ENCODE measurements at regions not wholly inside any gene's neighbourhood (a gene's known extent, or its start where the extent isn't known, plus 50 kb on each side); places are given as distances from the start of the nearest gene placed in this dataset.

DNA sequence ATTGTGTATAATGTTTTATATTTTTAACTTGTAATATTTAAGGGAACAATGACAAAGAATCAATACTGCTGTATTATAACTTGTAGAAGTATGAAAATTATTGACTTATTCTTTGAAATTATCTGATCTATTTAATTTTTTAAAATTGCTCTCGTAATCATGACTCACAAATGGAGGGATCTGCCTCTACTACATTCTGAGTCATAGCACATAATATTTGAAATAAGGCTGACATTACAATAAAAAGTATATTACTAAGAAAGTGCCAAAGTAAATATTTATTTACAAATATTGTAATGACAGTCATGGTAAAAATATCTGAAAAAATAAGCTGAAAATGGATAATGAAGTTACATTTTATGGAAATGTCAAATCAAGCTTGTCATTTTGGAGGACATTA lies 1144.6 kb upstream of the CDH2 start:
- TF ChIP-seq POLR2A (IDR thresholded peaks at IDR 0.05; ENCODE audit: low read length): no peak
- TF ChIP-seq, protein P1, sequence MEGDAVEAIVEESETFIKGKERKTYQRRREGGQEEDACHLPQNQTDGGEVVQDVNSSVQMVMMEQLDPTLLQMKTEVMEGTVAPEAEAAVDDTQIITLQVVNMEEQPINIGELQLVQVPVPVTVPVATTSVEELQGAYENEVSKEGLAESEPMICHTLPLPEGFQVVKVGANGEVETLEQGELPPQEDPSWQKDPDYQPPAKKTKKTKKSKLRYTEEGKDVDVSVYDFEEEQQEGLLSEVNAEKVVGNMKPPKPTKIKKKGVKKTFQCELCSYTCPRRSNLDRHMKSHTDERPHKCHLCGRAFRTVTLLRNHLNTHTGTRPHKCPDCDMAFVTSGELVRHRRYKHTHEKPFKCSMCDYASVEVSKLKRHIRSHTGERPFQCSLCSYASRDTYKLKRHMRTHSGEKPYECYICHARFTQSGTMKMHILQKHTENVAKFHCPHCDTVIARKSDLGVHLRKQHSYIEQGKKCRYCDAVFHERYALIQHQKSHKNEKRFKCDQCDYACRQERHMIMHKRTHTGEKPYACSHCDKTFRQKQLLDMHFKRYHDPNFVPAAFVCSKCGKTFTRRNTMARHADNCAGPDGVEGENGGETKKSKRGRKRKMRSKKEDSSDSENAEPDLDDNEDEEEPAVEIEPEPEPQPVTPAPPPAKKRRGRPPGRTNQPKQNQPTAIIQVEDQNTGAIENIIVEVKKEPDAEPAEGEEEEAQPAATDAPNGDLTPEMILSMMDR (IDR thresholded peaks at IDR 0.05): no peak
- TF ChIP-seq CHD2 (IDR thresholded peaks at IDR 0.05; ENCODE audit: low read length, partially characterized antibody): no peak
- TF ChIP-seq RAD21 (conservative IDR thresholded peaks at IDR 0.05 in 1 of 2, IDR thresholded peaks at IDR 0.05 in 1 of 2): no peak
- TF ChIP-seq, protein P2, sequence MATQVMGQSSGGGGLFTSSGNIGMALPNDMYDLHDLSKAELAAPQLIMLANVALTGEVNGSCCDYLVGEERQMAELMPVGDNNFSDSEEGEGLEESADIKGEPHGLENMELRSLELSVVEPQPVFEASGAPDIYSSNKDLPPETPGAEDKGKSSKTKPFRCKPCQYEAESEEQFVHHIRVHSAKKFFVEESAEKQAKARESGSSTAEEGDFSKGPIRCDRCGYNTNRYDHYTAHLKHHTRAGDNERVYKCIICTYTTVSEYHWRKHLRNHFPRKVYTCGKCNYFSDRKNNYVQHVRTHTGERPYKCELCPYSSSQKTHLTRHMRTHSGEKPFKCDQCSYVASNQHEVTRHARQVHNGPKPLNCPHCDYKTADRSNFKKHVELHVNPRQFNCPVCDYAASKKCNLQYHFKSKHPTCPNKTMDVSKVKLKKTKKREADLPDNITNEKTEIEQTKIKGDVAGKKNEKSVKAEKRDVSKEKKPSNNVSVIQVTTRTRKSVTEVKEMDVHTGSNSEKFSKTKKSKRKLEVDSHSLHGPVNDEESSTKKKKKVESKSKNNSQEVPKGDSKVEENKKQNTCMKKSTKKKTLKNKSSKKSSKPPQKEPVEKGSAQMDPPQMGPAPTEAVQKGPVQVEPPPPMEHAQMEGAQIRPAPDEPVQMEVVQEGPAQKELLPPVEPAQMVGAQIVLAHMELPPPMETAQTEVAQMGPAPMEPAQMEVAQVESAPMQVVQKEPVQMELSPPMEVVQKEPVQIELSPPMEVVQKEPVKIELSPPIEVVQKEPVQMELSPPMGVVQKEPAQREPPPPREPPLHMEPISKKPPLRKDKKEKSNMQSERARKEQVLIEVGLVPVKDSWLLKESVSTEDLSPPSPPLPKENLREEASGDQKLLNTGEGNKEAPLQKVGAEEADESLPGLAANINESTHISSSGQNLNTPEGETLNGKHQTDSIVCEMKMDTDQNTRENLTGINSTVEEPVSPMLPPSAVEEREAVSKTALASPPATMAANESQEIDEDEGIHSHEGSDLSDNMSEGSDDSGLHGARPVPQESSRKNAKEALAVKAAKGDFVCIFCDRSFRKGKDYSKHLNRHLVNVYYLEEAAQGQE (IDR thresholded peaks at IDR 0.05): no peak
- TF ChIP-seq, protein P3, sequence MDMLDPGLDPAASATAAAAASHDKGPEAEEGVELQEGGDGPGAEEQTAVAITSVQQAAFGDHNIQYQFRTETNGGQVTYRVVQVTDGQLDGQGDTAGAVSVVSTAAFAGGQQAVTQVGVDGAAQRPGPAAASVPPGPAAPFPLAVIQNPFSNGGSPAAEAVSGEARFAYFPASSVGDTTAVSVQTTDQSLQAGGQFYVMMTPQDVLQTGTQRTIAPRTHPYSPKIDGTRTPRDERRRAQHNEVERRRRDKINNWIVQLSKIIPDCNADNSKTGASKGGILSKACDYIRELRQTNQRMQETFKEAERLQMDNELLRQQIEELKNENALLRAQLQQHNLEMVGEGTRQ (IDR thresholded peaks at IDR 0.05): no peak
- TF ChIP-seq, protein P4, sequence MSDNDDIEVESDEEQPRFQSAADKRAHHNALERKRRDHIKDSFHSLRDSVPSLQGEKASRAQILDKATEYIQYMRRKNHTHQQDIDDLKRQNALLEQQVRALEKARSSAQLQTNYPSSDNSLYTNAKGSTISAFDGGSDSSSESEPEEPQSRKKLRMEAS (IDR thresholded peaks at IDR 0.05): no peak
- TF ChIP-seq FOSB (CRISPR knock-in tag; IDR thresholded peaks at IDR 0.05): no peak
